H9 (cell line): ENCODE measurements at regions not wholly inside any gene's neighbourhood (a gene's known extent, or its start where the extent isn't known, plus 50 kb on each side); places are given as distances from the start of the nearest gene placed in this dataset.

Experiments used
- DNase-seq: peaks from one replicate; pipeline ENCODE4 v3.0.0-alpha.2; 2017
- H2AFZ ChIP-seq: one replicate; pipeline ENCODE4 v1.6.1; 2013; ENCODE audit warnings: mild to moderate bottlenecking, low read length, control low read depth, moderate library complexity
- H2AK5ac ChIP-seq: 2 replicates; pipeline ENCODE4 v1.6.1; 2013; ENCODE audit warnings: low read length, control low read depth, mixed read lengths; ENCODE audit not compliant: insufficient read length
- H2BK120ac ChIP-seq: one replicate; pipeline ENCODE4 v1.6.1; 2013; ENCODE audit warnings: low read depth, mild to moderate bottlenecking, low read length, control low read depth, inconsistent platforms; ENCODE audit not compliant: poor library complexity, severe bottlenecking
- H2BK12ac ChIP-seq: 2 replicates; pipeline ENCODE4 v1.6.1; 2013; ENCODE audit warnings: low read length, control low read depth, mixed read lengths, low read depth; ENCODE audit not compliant: insufficient read length
- H2BK15ac ChIP-seq: 2 replicates; pipeline ENCODE4 v1.6.1; 2013; ENCODE audit warnings: low read depth, low read length, control low read depth
- H2BK20ac ChIP-seq: one replicate; pipeline ENCODE4 v1.6.1; 2013; ENCODE audit warnings: low read depth, mild to moderate bottlenecking, low read length, control low read depth, inconsistent platforms; ENCODE audit not compliant: poor library complexity, severe bottlenecking
- H2BK5ac ChIP-seq: 2 replicates; pipeline ENCODE4 v1.6.1; 2013; ENCODE audit warnings: low read length, control low read depth, mixed read lengths; ENCODE audit not compliant: insufficient read length
- H3K14ac ChIP-seq: 2 replicates; pipeline ENCODE4 v1.6.1; 2013; ENCODE audit warnings: low read length, control low read depth; ENCODE audit not compliant: insufficient read depth
- H3K18ac ChIP-seq: 2 replicates; pipeline ENCODE4 v1.6.1; 2013; ENCODE audit warnings: low read depth, mild to moderate bottlenecking, mixed read lengths, low read length, control low read depth; ENCODE audit not compliant: insufficient read length
- H3K23ac ChIP-seq: 2 replicates; pipeline ENCODE4 v1.6.1; 2013; ENCODE audit warnings: low read length, control low read depth, mixed read lengths, low read depth; ENCODE audit not compliant: insufficient read length
- H3K23me2 ChIP-seq: 2 replicates; pipeline ENCODE4 v1.6.1; 2013; ENCODE audit warnings: low read depth, mild to moderate bottlenecking, mixed read lengths, low read length, control low read depth; ENCODE audit not compliant: insufficient read length, poor library complexity, severe bottlenecking
- H3K27ac ChIP-seq: 2 replicates; pipeline ENCODE4 v1.5.1; 2013; ENCODE audit warnings: low read length, control low read depth, mixed read lengths, low read depth; ENCODE audit not compliant: insufficient read length
- H3K27me3 ChIP-seq: 2 replicates; pipeline ENCODE4 v1.6.1; 2013; ENCODE audit warnings: low read length, control low read depth, inconsistent platforms; ENCODE audit not compliant: insufficient read depth
- H3K4ac ChIP-seq: 2 replicates; pipeline ENCODE4 v1.6.1; 2013; ENCODE audit warnings: low read depth, mild to moderate bottlenecking, control low read depth, inconsistent platforms, low read length, moderate library complexity
- H3K4me1 ChIP-seq: 2 replicates; pipeline ENCODE4 v1.6.1; 2013; ENCODE audit warnings: low read length, control low read depth, inconsistent platforms; ENCODE audit not compliant: insufficient read depth
- H3K4me2 ChIP-seq: 2 replicates; pipeline ENCODE4 v1.6.1; 2013; ENCODE audit warnings: low read length, control low read depth, mixed read lengths; ENCODE audit not compliant: insufficient read length, insufficient read depth
- H3K56ac ChIP-seq: 2 replicates; pipeline ENCODE4 v1.6.1; 2013; ENCODE audit warnings: low read depth, mild to moderate bottlenecking, mixed read lengths, low read length, control low read depth; ENCODE audit not compliant: insufficient read length
- H3K79me1 ChIP-seq: 2 replicates; pipeline ENCODE4 v1.6.1; 2013; ENCODE audit warnings: low read depth, mild to moderate bottlenecking, moderate library complexity, low read length, control low read depth, inconsistent platforms; ENCODE audit not compliant: insufficient read depth, poor library complexity, severe bottlenecking
- H3K79me2 ChIP-seq: 2 replicates; pipeline ENCODE4 v1.6.1; 2013; ENCODE audit warnings: low read length, control low read depth, inconsistent platforms; ENCODE audit not compliant: insufficient read depth
- H3K9ac ChIP-seq: 2 replicates; pipeline ENCODE4 v1.6.1; 2013; ENCODE audit warnings: low read length, control low read depth, mixed read lengths; ENCODE audit not compliant: insufficient read length; ENCODE audit errors: extremely low read depth
- H3K9me3 ChIP-seq: one replicate; pipeline ENCODE4 v1.6.1; 2013; ENCODE audit warnings: low read depth, low read length, inconsistent platforms; ENCODE audit not compliant: control insufficient read depth
- H3T11ph ChIP-seq: one replicate; pipeline ENCODE4 v1.6.1; 2013; ENCODE audit warnings: mild to moderate bottlenecking, low read length, control low read depth, inconsistent platforms
- H4K20me1 ChIP-seq: one replicate; pipeline ENCODE4 v1.6.1; 2013; ENCODE audit not compliant: control insufficient read depth, insufficient read length, insufficient read depth
- H4K5ac ChIP-seq: 2 replicates; pipeline ENCODE4 v1.6.1; 2013; ENCODE audit warnings: low read depth, mild to moderate bottlenecking, mixed read lengths, low read length, control low read depth; ENCODE audit not compliant: insufficient read length
- H4K8ac ChIP-seq: replicated peaks from 2 replicates; pipeline ENCODE4 v1.6.1; 2013; ENCODE audit warnings: low read length, control low read depth, mixed read lengths, low read depth; ENCODE audit not compliant: insufficient read length
- H4K91ac ChIP-seq: 2 replicates; pipeline ENCODE4 v1.6.1; 2013; ENCODE audit warnings: low read depth, mild to moderate bottlenecking, moderate library complexity, mixed read lengths, low read length, control low read depth; ENCODE audit not compliant: insufficient read length
- H3K27ac Mint-ChIP-seq, 3 experiments: 2 replicates in 2 of 3; 3 replicates in 1 of 3; pipeline ENCODE4 v1.8.0; 2020 to 2021; ENCODE audit warnings: mixed read lengths in 3 of 3, mild to moderate bottlenecking in 1 of 3, moderate library complexity in 1 of 3
- H3K27me3 Mint-ChIP-seq: 2 replicates; pipeline ENCODE4 v1.8.0; 2021; ENCODE audit warnings: low read depth, mild to moderate bottlenecking, moderate library complexity, mixed read lengths
- H3K36me3 Mint-ChIP-seq, 3 experiments: 2 replicates in 2 of 3; 3 replicates in 1 of 3; pipeline ENCODE4 v1.8.0; 2020 to 2021; ENCODE audit warnings: low read depth in 3 of 3, mixed read lengths in 3 of 3; ENCODE audit not compliant: insufficient read depth in 1 of 3
- H3K4me1 Mint-ChIP-seq, 2 experiments: 2 replicates each; pipeline ENCODE4 v1.8.0; 2020; ENCODE audit warnings: mixed read lengths in 2 of 2
- H3K4me3 Mint-ChIP-seq, 2 experiments: 2 replicates in 1 of 2; 3 replicates in 1 of 2; pipeline ENCODE4 v1.8.0; 2020 to 2021; ENCODE audit warnings: mild to moderate bottlenecking in 2 of 2, mixed read lengths in 2 of 2, moderate library complexity in 1 of 2
- H3K9me3 Mint-ChIP-seq, 2 experiments: 2 replicates in 1 of 2; 3 replicates in 1 of 2; pipeline ENCODE4 v1.8.0; 2020; ENCODE audit warnings: mild to moderate bottlenecking in 2 of 2, mixed read lengths in 2 of 2, moderate library complexity in 1 of 2
- CTCF ChIP-seq: fragments of 200-600 bp; sonication (generic); conservative IDR thresholded peaks from 3 replicates; pipeline ENCODE4 v1.8.0; 2021; ENCODE audit warnings: antibody characterized with exemption, mild to moderate bottlenecking
- WGBS: extraction: QIAGEN DNeasy Blood & Tissue Kit; methylation state at CpG from one replicate; pipeline ENCODE4 v1.1.7; 2013; ENCODE audit warnings: missing lambda C conversion rate, low lambda C conversion rate, mixed read lengths; ENCODE audit not compliant: insufficient read length; ENCODE audit errors: extremely low coverage; 5-methylcytosine and 5-hydroxymethylcytosine counted together

GRCh38 chr7:120053390-120053961 lies 219.5 kb upstream of the KCND2 start:
- H3K9me3 Mint-ChIP-seq, result no peaks in the 10 kb centered on the region
- H3K18ac ChIP-seq, result no peak overlapping the region
- no peak overlapping the region for H3K56ac ChIP-seq
- H3K27ac ChIP-seq, result no peak overlapping the region
- no peak overlapping the region for H2BK12ac ChIP-seq
- no peak overlapping the region for H2AFZ ChIP-seq
- no peak overlapping the region for H3T11ph ChIP-seq
- no peaks in the 10 kb centered on the region for H3K79me1 ChIP-seq
- H3K27ac Mint-ChIP-seq, result no peak overlapping the region; a peak in 1 of 7 replicates
- H4K20me1 ChIP-seq, result no peaks in the 10 kb centered on the region
- H4K8ac ChIP-seq, result no peak overlapping the region
- H3K9ac ChIP-seq, result no peak overlapping the region
- no peak for DNase-seq
- H3K36me3 Mint-ChIP-seq, result no peaks in the 10 kb centered on the region
- no peak overlapping the region for H3K4me3 Mint-ChIP-seq
- no peaks in the 10 kb centered on the region for H3K4me1 ChIP-seq
- H3K23me2 ChIP-seq, result no peaks in the 10 kb centered on the region
- H3K14ac ChIP-seq, result no peak overlapping the region
- no peak overlapping the region for H4K91ac ChIP-seq
- no peaks in the 10 kb centered on the region for H3K79me2 ChIP-seq
- WGBS, result no CpG with 5 or more reads among the region's 5 CpGs
- H3K27me3 ChIP-seq, result no peaks in the 10 kb centered on the region
- no peak overlapping the region for H3K4me2 ChIP-seq
- TF ChIP-seq CTCF, result no peak
- H2AK5ac ChIP-seq, result no peak overlapping the region
- H2BK120ac ChIP-seq, result no peak overlapping the region
- no peak overlapping the region for H2BK5ac ChIP-seq
- H3K23ac ChIP-seq, result no peak overlapping the region
- no peaks in the 10 kb centered on the region for H3K27me3 Mint-ChIP-seq
- H4K5ac ChIP-seq, result no peak overlapping the region
- peaks cover 3 to 4% of the 10 kb centered on the region in 2 experiments; a peak in 1 of 4 replicates for H3K4me1 Mint-ChIP-seq
- no peak overlapping the region for H2BK20ac ChIP-seq
- no peak overlapping the region for H3K4ac ChIP-seq
- no peaks in the 10 kb centered on the region for H3K9me3 ChIP-seq
- H2BK15ac ChIP-seq, result no peak overlapping the region
